Ectodermal cell (in vitro differentiated cells): ENCODE measurements at regions not wholly inside any gene's neighbourhood (a gene's known extent, or its start where the extent isn't known, plus 50 kb on each side); places are given as distances from the start of the nearest gene placed in this dataset.
"Not testable (repeated sequence)": the region's sequence is repeated elsewhere in the genome, so short reads cannot be mapped to it uniquely, and the experiment has no call there.

Experiments used
- H3K27ac ChIP-seq: 2 replicates; pipeline ENCODE4 v1.7.0; 2013; ENCODE audit warnings: mild to moderate bottlenecking, low read depth, low read length; ENCODE audit not compliant: insufficient read depth, poor library complexity, severe bottlenecking
- H3K27me3 ChIP-seq: 2 replicates; pipeline ENCODE4 v1.7.0; 2013; ENCODE audit warnings: mild to moderate bottlenecking, low read length; ENCODE audit not compliant: insufficient read depth, control insufficient read depth, poor library complexity, severe bottlenecking
- H3K36me3 ChIP-seq: one replicate; pipeline ENCODE4 v1.7.0; 2013; ENCODE audit warnings: low read length; ENCODE audit not compliant: control insufficient read depth, insufficient read depth
- H3K4me1 ChIP-seq: one replicate; pipeline ENCODE4 v1.7.0; 2013; ENCODE audit warnings: low read length; ENCODE audit not compliant: control insufficient read depth, insufficient read depth
- H3K4me3 ChIP-seq: 2 replicates; pipeline ENCODE4 v1.7.0; 2013; ENCODE audit warnings: low read depth, low read length, control low read depth; ENCODE audit not compliant: insufficient read depth
- H3K9me3 ChIP-seq: 2 replicates; pipeline ENCODE4 v1.7.0; 2013; ENCODE audit warnings: mild to moderate bottlenecking, low read length, moderate library complexity; ENCODE audit not compliant: control insufficient read depth
- WGBS, 2 experiments: methylation state at CpG; one replicate each; pipeline ENCODE4 v1.1.7; 2013; ENCODE audit warnings: missing lambda C conversion rate in 2 of 2; 5-methylcytosine and 5-hydroxymethylcytosine counted together

- no peaks in the 10 kb centered on the region for H3K9me3 ChIP-seq
- no peaks in the 10 kb centered on the region for H3K36me3 ChIP-seq
- H3K27me3 ChIP-seq: no peaks in the 10 kb centered on the region
- 89 to 100% methylated on average over 1 of the region's 1 CpG for WGBS, 2 experiments
- H3K4me3 ChIP-seq: no peak overlapping the region
- H3K4me1 ChIP-seq: no peaks in the 10 kb centered on the region
- H3K27ac ChIP-seq: no peak overlapping the region
Observed at GRCh38 chr1:163980394-163980793, 578.6 kb upstream of the PBX1 start.

- Histone ChIP-seq H3K9me3 (no peaks in the 10 kb centered on the region), H3K4me1 (no peaks in the 10 kb centered on the region), H3K36me3 (no peaks in the 10 kb centered on the region), H3K4me3 (no peak overlapping the region), H3K27ac (no peak overlapping the region), H3K27me3 (no peaks in the 10 kb centered on the region)
- WGBS, 2 experiments: 83 to 100% methylated on average over 1 to 2 of the region's 2 CpGs
Observed at GRCh38 chr1:163981500-163982030, 577.4 kb upstream of the PBX1 start.

GRCh38 chr1:163983097-163983496, 575.9 kb upstream of the PBX1 start:
- WGBS, 2 experiments: 85 to 86% methylated on average over 1 to 2 of the region's 2 CpGs
- no peaks in the 10 kb centered on the region for H3K4me1 ChIP-seq
- H3K36me3 ChIP-seq: no peaks in the 10 kb centered on the region
- no peaks in the 10 kb centered on the region for H3K27me3 ChIP-seq
- H3K4me3 ChIP-seq: no peak overlapping the region
- H3K9me3 ChIP-seq: no peaks in the 10 kb centered on the region
- no peak overlapping the region for H3K27ac ChIP-seq

GRCh38 chr1:163985700-163986099, 573.3 kb upstream of the PBX1 start:
- 93 to 94% methylated on average over 3 of the region's 3 CpGs for WGBS, 2 experiments
- Histone ChIP-seq H3K36me3 (no peaks in the 10 kb centered on the region), H3K9me3 (no peaks in the 10 kb centered on the region)

GRCh38 chr1:163999131-163999530, 559.9 kb upstream of the PBX1 start:
- 50 to 91% methylated on average over 1 of the region's 1 CpG for WGBS, 2 experiments
- H3K27ac ChIP-seq: no peak overlapping the region
- H3K4me1 ChIP-seq: no peaks in the 10 kb centered on the region
- no peaks in the 10 kb centered on the region for H3K36me3 ChIP-seq
- no peaks in the 10 kb centered on the region for H3K9me3 ChIP-seq
- no peak overlapping the region for H3K4me3 ChIP-seq
- no peaks in the 10 kb centered on the region for H3K27me3 ChIP-seq

More at GRCh38 chr1:163985700-163986099, 573.3 kb upstream of the PBX1 start:
- no peak overlapping the region for H3K27ac ChIP-seq
- no peaks in the 10 kb centered on the region for H3K4me1 ChIP-seq
- no peak overlapping the region for H3K4me3 ChIP-seq
- H3K27me3 ChIP-seq: no peaks in the 10 kb centered on the region

GRCh38 chr1:164006186-164006585, 552.8 kb upstream of the PBX1 start:
- H3K9me3 ChIP-seq, H3K4me1 ChIP-seq, H3K27me3 ChIP-seq, H3K4me3 ChIP-seq, H3K27ac ChIP-seq, H3K36me3 ChIP-seq: not testable (repeated sequence)
- 80 to 83% methylated on average over 1 of the region's 3 CpGs for WGBS, 2 experiments

- H3K36me3 ChIP-seq: no peaks in the 10 kb centered on the region
- no peaks in the 10 kb centered on the region for H3K27me3 ChIP-seq
- H3K4me1 ChIP-seq: no peaks in the 10 kb centered on the region
- no peak overlapping the region for H3K27ac ChIP-seq
- H3K9me3 ChIP-seq: no peaks in the 10 kb centered on the region
- WGBS, 2 experiments: 85 to 96% methylated on average over 4 of the region's 4 CpGs
- H3K4me3 ChIP-seq: no peak overlapping the region
Observed at GRCh38 chr1:164006621-164007020, 552.4 kb upstream of the PBX1 start.

GRCh38 chr1:164017239-164017638, 541.7 kb upstream of the PBX1 start:
- Histone ChIP-seq H3K27me3 (no peaks in the 10 kb centered on the region), H3K4me3 (no peak overlapping the region), H3K36me3 (no peaks in the 10 kb centered on the region), H3K4me1 (no peaks in the 10 kb centered on the region), H3K9me3 (peaks cover 1% of the 10 kb centered on the region), H3K27ac (no peak overlapping the region)
- 92 to 97% methylated on average over 1 of the region's 1 CpG for WGBS, 2 experiments

- H3K27me3 ChIP-seq: no peaks in the 10 kb centered on the region
- H3K36me3 ChIP-seq: no peaks in the 10 kb centered on the region
- no peak overlapping the region for H3K27ac ChIP-seq
- no peaks in the 10 kb centered on the region for H3K4me1 ChIP-seq
- no peak overlapping the region for H3K4me3 ChIP-seq
- H3K9me3 ChIP-seq: no peaks in the 10 kb centered on the region
- WGBS, 2 experiments: 90 to 93% methylated on average over 2 of the region's 2 CpGs
Observed at GRCh38 chr1:164020391-164020790, 538.6 kb upstream of the PBX1 start.

- Histone ChIP-seq H3K9me3 (no peaks in the 10 kb centered on the region), H3K4me3 (no peak overlapping the region), H3K4me1 (no peaks in the 10 kb centered on the region), H3K36me3 (no peaks in the 10 kb centered on the region), H3K27me3 (no peaks in the 10 kb centered on the region), H3K27ac (no peak overlapping the region)
- 83 to 100% methylated on average over 1 of the region's 1 CpG for WGBS, 2 experiments
Observed at GRCh38 chr1:164021813-164022212, 537.2 kb upstream of the PBX1 start.

- Histone ChIP-seq H3K4me3 (no peak overlapping the region), H3K9me3 (no peaks in the 10 kb centered on the region), H3K27me3 (no peaks in the 10 kb centered on the region), H3K4me1 (no peaks in the 10 kb centered on the region), H3K36me3 (no peaks in the 10 kb centered on the region), H3K27ac (no peak overlapping the region)
- no CpG with 5 or more reads among the region's 1 CpG for WGBS, 2 experiments
Observed at GRCh38 chr1:164033782-164034181, 525.2 kb upstream of the PBX1 start.
